ENCODE measurements at regions not wholly inside any gene's neighbourhood (a gene's known extent, or its start where the extent isn't known, plus 50 kb on each side); places are given as distances from the start of the nearest gene placed in this dataset.

DNA sequence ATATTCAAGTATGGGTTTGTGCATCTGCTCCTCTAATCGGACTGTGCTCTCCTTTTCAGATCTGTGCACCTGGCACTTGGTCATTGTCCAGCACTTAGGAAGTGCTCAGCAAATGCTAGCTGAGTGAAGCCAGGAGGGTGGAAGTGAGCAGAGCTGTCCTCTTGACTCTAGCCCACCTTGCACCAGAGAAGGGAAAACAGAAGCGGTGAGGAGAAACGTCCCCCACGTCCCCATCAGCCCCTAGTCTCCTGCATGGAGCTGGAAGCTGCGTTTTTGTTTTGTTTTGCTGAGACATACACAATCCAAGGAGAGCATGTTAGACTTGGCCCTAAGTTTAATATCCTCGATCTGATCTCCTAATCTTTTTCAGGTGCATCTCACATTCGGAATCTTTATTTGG is 73.6 kb downstream of the EN1 start:
- TF ChIP-seq EZH2phosphoT487 (IDR thresholded peaks at IDR 0.05; ENCODE audit: borderline replicate concordance) = no peak
- no peak for TF ChIP-seq CTCF (conservative IDR thresholded peaks at IDR 0.05; ENCODE audit: low read length)
